Astrocyte of the cerebellum (primary cell): ENCODE measurements at regions not wholly inside any gene's neighbourhood (a gene's known extent, or its start where the extent isn't known, plus 50 kb on each side); places are given as distances from the start of the nearest gene placed in this dataset.

ENCODE experiments used
- DNase-seq: peaks from one replicate; pipeline ENCODE4 v3.0.0-alpha.2; 2011; ENCODE audit warnings: low read depth
- H3K4me3 ChIP-seq: 2 replicates; pipeline ENCODE4 v1.5.1; 2011; ENCODE audit warnings: mild to moderate bottlenecking, low read depth, low read length, moderate library complexity
- in situ Hi-C: cut with HindIII; loops from 2 replicates; pipeline ENCODE4 v1.10.0; 2017; ENCODE audit warnings: low sequenced_read_pairs
- TF ChIP-seq, protein P1 (sequence below): IDR thresholded peaks from 2 replicates; pipeline ENCODE4 v1.5.1; 2012; ENCODE audit warnings: low read length, low read depth, moderate library complexity, mild to moderate bottlenecking; ENCODE audit errors: missing control alignments

DNA sequence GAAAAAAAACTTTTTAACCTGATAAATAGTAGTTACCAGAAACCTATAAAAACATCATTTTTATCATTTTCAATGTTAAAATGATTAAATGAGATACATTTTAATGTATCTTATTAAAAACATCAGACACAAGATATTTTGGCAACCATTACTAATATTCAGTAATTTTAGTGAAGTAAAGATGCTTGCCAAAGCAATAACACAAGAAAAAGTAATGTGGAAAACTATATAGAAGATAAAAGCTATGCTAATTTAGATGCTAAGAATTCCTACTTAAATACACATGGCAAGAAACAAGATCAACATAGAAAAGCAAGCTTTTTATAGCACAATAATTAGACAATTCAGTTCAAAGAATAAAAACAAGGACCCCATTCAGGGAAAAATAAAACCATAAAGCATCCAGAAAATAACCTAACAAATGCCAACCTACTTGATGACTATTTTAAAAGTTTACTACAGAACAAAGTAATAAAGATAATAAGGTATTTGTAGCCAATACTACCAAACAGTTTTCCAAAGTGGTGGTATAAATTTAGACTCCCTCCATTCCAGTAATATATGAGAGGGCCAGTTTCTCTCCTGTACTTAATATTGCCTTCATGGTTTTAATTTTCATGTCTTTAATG is 489.5 kb downstream of the CDH2 start:
- in situ Hi-C loops, result no loop called here
- TF ChIP-seq, protein P1, sequence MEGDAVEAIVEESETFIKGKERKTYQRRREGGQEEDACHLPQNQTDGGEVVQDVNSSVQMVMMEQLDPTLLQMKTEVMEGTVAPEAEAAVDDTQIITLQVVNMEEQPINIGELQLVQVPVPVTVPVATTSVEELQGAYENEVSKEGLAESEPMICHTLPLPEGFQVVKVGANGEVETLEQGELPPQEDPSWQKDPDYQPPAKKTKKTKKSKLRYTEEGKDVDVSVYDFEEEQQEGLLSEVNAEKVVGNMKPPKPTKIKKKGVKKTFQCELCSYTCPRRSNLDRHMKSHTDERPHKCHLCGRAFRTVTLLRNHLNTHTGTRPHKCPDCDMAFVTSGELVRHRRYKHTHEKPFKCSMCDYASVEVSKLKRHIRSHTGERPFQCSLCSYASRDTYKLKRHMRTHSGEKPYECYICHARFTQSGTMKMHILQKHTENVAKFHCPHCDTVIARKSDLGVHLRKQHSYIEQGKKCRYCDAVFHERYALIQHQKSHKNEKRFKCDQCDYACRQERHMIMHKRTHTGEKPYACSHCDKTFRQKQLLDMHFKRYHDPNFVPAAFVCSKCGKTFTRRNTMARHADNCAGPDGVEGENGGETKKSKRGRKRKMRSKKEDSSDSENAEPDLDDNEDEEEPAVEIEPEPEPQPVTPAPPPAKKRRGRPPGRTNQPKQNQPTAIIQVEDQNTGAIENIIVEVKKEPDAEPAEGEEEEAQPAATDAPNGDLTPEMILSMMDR, result no peak
- H3K4me3 ChIP-seq, result no peak overlapping the region
- no peak for DNase-seq

DNA sequence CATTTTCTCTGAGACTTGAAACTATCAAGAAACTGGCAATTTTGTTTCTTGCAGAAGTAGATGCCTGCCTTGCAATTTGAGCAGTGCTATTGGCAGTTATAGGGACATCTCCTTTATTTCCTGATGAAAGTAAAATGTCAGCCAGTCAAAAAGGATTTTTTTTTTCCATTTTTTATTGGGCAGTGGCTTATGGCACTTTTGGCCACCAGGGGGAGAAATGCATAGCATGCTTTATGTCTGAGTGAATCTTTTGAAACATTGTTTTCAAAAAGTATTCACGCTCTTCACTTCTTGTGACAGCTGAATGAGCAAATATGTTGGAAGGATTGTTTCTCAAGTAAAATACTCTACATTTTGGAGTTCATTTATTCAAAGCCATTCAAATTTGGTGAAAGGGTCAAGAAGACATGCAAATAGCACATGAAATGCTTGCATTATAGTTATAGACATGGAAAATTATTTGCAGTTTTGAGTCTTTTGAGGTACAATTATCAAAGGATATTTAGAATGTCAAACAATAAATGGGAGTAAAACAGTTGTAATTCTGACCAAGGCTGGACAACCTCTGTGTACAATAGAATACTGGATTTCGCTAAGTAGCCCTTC is 491.0 kb downstream of the CDH2 start:
- no peak overlapping the region for H3K4me3 ChIP-seq
- in situ Hi-C loops, result no loop called here
- TF ChIP-seq, protein P1, result peak; percentile 85
- peak; percentile 26 for DNase-seq

DNA sequence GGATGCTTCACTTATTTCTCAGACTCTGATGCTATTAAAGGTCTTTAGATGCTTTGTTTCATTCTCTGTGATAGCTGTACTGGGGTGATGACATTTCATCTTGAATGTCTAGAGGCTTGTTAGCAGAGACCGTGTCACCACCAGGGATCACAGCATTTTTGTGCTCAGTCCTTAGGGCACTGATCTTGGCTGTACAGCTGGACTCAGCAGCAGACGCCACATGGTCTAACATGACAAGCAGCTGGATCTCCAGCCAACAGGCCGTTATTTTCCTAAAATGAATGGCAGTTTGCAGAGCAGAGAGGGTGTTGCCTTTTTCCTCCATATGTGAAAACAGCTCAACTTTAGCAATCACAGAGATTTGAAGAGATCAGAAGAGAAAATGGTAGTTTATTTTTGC is 491.8 kb downstream of the CDH2 start:
- DNase-seq, result no peak
- H3K4me3 ChIP-seq, result no peak overlapping the region
- TF ChIP-seq, protein P1, result no peak
- in situ Hi-C loops, result no loop called here

DNA sequence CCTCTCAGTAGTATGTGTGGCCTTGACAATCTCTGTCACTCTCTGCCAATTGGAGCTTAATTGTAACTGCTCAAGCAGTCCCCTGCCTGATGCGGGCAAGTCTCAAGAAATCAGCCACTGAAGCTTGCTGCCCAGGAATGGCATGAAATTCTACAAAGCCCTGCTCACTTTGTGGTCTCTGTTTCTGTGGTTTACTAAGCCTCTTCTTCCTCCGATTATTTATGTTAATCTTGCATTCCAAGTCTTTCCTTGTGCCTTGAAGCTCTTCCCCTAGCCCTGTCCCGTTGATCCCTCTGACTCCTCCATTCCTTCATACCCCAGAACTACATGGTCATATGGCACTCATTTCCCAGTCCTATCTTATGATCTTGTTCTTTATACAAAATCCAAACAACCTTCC is 489.3 kb upstream of the CHST9 start:
- TF ChIP-seq, protein P1, result no peak
- in situ Hi-C loops, result no loop called here
- H3K4me3 ChIP-seq, result no peak overlapping the region
- no peak for DNase-seq

DNA sequence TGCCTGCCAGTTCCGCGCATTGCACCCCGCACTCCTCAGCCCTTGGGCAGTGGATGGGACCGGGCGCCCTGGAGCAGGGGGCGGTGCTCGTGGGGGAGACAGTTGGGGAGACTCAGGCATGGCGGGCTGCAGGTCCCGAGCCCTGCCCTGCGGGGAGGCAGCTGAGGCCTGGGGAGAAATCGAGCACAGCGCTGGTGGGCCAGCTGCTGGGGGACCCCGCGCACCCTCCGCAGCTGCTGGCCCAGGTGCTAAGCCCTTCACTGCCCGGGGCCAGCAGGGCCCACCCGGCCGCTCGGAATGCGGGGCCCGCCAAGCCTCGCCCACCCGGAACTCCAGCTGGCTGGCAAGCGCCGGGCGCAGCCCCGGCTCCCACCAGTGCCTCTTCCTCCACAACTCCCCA is 488.8 kb upstream of the CHST9 start:
- DNase-seq, result no peak
- TF ChIP-seq, protein P1, result no peak
- no peak overlapping the region for H3K4me3 ChIP-seq
- in situ Hi-C loops, result no loop called here

DNA sequence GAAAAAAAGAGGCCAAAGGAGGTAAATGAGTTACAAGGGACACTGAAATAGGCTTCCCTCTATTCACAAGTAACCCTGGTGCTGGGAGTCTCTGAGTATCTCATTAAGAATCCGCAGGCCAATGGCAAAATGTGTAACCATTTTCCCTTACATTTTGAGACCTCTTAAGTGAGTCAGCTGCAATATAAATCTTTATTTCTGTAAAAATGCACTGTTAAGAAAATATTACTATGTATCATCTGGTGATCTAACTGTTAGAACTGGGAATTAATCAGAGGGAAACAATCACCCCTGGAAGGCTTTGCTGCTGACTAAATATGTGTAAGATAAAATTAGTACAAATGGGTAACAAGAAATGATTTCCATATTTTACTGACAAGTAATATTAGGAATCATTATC is 483.1 kb upstream of the CHST9 start:
- TF ChIP-seq, protein P1, result no peak
- no peak for DNase-seq
- in situ Hi-C loops, result no loop called here
- H3K4me3 ChIP-seq, result no peak overlapping the region
